Urinary bladder (tissue), 3 donors: ENCODE measurements at regions not wholly inside any gene's neighbourhood (a gene's known extent, or its start where the extent isn't known, plus 50 kb on each side); places are given as distances from the start of the nearest gene placed in this dataset.

Source experiments
- DNase-seq: peaks from one replicate; pipeline ENCODE4 v3.0.0-alpha.2; 2015; ENCODE audit errors: extremely low spot score
- H3K27ac ChIP-seq: one replicate; pipeline ENCODE4 v1.5.1; 2013; ENCODE audit warnings: low read depth, mild to moderate bottlenecking, moderate library complexity
- H3K36me3 ChIP-seq: one replicate; pipeline ENCODE4 v1.6.1; 2013; ENCODE audit warnings: mild to moderate bottlenecking, moderate library complexity; ENCODE audit not compliant: insufficient read depth
- H3K4me1 ChIP-seq: one replicate; pipeline ENCODE4 v1.6.1; 2013; ENCODE audit warnings: mild to moderate bottlenecking, moderate library complexity; ENCODE audit not compliant: insufficient read depth
- H3K4me3 ChIP-seq: one replicate; pipeline ENCODE4 v1.5.1; 2013; ENCODE audit warnings: low read depth, low read length
- WGBS: extraction: QIAGEN DNeasy Blood & Tissue Kit; methylation state at CpG from one replicate; pipeline ENCODE4 v1.1.7; 2013; 5-methylcytosine and 5-hydroxymethylcytosine counted together
- donor health status: healthy with polysubstance abuse.
- donor health status: healthy.

- H3K4me3 ChIP-seq = no peak overlapping the region
- H3K27ac ChIP-seq = no peak overlapping the region
- DNase-seq = no peak
- WGBS = 90% methylated on average over 5 of the region's 5 CpGs
- no peaks in the 10 kb centered on the region for H3K36me3 ChIP-seq
- no peaks in the 10 kb centered on the region for H3K4me1 ChIP-seq
Measured at GRCh38 chr11:110830747-110831146, 118.5 kb upstream of the ARHGAP20 start.

GRCh38 chr11:110830344-110830743 lies 118.1 kb upstream of the ARHGAP20 start:
- no peak for DNase-seq
- 95% methylated on average over 7 of the region's 7 CpGs for WGBS
- Histone ChIP-seq H3K4me3 (no peak overlapping the region), H3K27ac (no peak overlapping the region), H3K4me1 (no peaks in the 10 kb centered on the region), H3K36me3 (no peaks in the 10 kb centered on the region)

GRCh38 chr11:110829873-110830272 lies 117.6 kb upstream of the ARHGAP20 start:
- no peak for DNase-seq
- Histone ChIP-seq H3K27ac (no peak overlapping the region), H3K4me1 (no peaks in the 10 kb centered on the region), H3K4me3 (no peak overlapping the region), H3K36me3 (no peaks in the 10 kb centered on the region)

- no peak overlapping the region for H3K4me3 ChIP-seq
- H3K4me1 ChIP-seq = no peaks in the 10 kb centered on the region
- no peak overlapping the region for H3K27ac ChIP-seq
- no peaks in the 10 kb centered on the region for H3K36me3 ChIP-seq
- 66% methylated on average over 1 of the region's 1 CpG for WGBS
- no peak for DNase-seq
Measured at GRCh38 chr11:110828086-110828485, 115.8 kb upstream of the ARHGAP20 start.

- Histone ChIP-seq H3K27ac (no peak overlapping the region), H3K4me1 (no peaks in the 10 kb centered on the region), H3K4me3 (no peak overlapping the region), H3K36me3 (no peaks in the 10 kb centered on the region)
- DNase-seq = no peak
- WGBS = 90% methylated on average over 1 of the region's 1 CpG
Measured at GRCh38 chr11:110827276-110827675, 115.0 kb upstream of the ARHGAP20 start.

GRCh38 chr11:110824912-110825620 lies 112.8 kb upstream of the ARHGAP20 start:
- no peak overlapping the region for H3K27ac ChIP-seq
- no peak overlapping the region for H3K4me3 ChIP-seq
- no peak for DNase-seq
- WGBS = 92% methylated on average over 3 of the region's 3 CpGs
- no peaks in the 10 kb centered on the region for H3K36me3 ChIP-seq
- H3K4me1 ChIP-seq = no peaks in the 10 kb centered on the region

- WGBS = 82% methylated on average over 6 of the region's 6 CpGs
- DNase-seq = no peak
- no peak overlapping the region for H3K27ac ChIP-seq
Measured at GRCh38 chr11:110818032-110818687, 105.9 kb upstream of the ARHGAP20 start.

GRCh38 chr11:110812086-110812733 lies 100.0 kb upstream of the ARHGAP20 start:
- no peak overlapping the region for H3K27ac ChIP-seq
- H3K36me3 ChIP-seq = no peaks in the 10 kb centered on the region
- H3K4me3 ChIP-seq = no peak overlapping the region
- no peaks in the 10 kb centered on the region for H3K4me1 ChIP-seq
- 88% methylated on average over 5 of the region's 5 CpGs for WGBS
- no peak for DNase-seq

More at GRCh38 chr11:110818032-110818687, 105.9 kb upstream of the ARHGAP20 start:
- Histone ChIP-seq H3K4me1 (no peaks in the 10 kb centered on the region), H3K36me3 (no peaks in the 10 kb centered on the region), H3K4me3 (no peak overlapping the region)

GRCh38 chr11:110809417-110810199 lies 97.4 kb upstream of the ARHGAP20 start:
- 80% methylated on average over 6 of the region's 6 CpGs for WGBS
- no peak overlapping the region for H3K27ac ChIP-seq
- no peaks in the 10 kb centered on the region for H3K36me3 ChIP-seq
- no peaks in the 10 kb centered on the region for H3K4me1 ChIP-seq
- no peak overlapping the region for H3K4me3 ChIP-seq
- DNase-seq = no peak

- H3K27ac ChIP-seq = no peak overlapping the region
- 93% methylated on average over 6 of the region's 6 CpGs for WGBS
- DNase-seq = no peak
Measured at GRCh38 chr11:110808248-110808647, 96.0 kb upstream of the ARHGAP20 start.

GRCh38 chr11:110807801-110808200 lies 95.6 kb upstream of the ARHGAP20 start:
- Histone ChIP-seq H3K4me1 (no peaks in the 10 kb centered on the region), H3K4me3 (no peak overlapping the region), H3K36me3 (no peaks in the 10 kb centered on the region), H3K27ac (no peak overlapping the region)
- WGBS = 93% methylated on average over 2 of the region's 2 CpGs
- no peak for DNase-seq

More at GRCh38 chr11:110808248-110808647, 96.0 kb upstream of the ARHGAP20 start:
- no peak overlapping the region for H3K4me3 ChIP-seq
- H3K36me3 ChIP-seq = no peaks in the 10 kb centered on the region
- no peaks in the 10 kb centered on the region for H3K4me1 ChIP-seq

- WGBS = 100% methylated on average over 1 of the region's 1 CpG
Measured at GRCh38 chr11:110805756-110806155, 93.5 kb upstream of the ARHGAP20 start.

GRCh38 chr11:110802162-110802561 lies 89.9 kb upstream of the ARHGAP20 start:
- no peak for DNase-seq
- WGBS = 54% methylated on average over 2 of the region's 2 CpGs
- H3K4me1 ChIP-seq = no peaks in the 10 kb centered on the region
- H3K36me3 ChIP-seq = no peaks in the 10 kb centered on the region
- no peak overlapping the region for H3K27ac ChIP-seq
- no peak overlapping the region for H3K4me3 ChIP-seq

More at GRCh38 chr11:110805756-110806155, 93.5 kb upstream of the ARHGAP20 start:
- Histone ChIP-seq H3K4me1 (no peaks in the 10 kb centered on the region), H3K4me3 (no peak overlapping the region), H3K36me3 (no peaks in the 10 kb centered on the region), H3K27ac (no peak overlapping the region)
- DNase-seq = no peak
